Left ventricle myocardium inferior (tissue), 1 donor: ENCODE measurements at regions not wholly inside any gene's neighbourhood (a gene's known extent, or its start where the extent isn't known, plus 50 kb on each side); places are given as distances from the start of the nearest gene placed in this dataset.
A peak's percentile ranks its signal among the peaks of the same experiment; 100 is the strongest.

ENCODE experiments used
- DNase-seq: peaks from one replicate; pipeline ENCODE4 v3.0.0-alpha.2; 2020
- H3K27ac ChIP-seq: fragments of 200-600 bp; replicated peaks from 2 replicates; pipeline ENCODE4 v1.8.0; 2021
- H3K27me3 ChIP-seq: fragments of 200-600 bp; 2 replicates; pipeline ENCODE4 v1.8.0; 2021; ENCODE audit warnings: low read depth
- H3K36me3 ChIP-seq: fragments of 200-600 bp; 2 replicates; pipeline ENCODE4 v1.8.0; 2021
- H3K4me1 ChIP-seq: fragments of 200-600 bp; 2 replicates; pipeline ENCODE4 v1.8.0; 2021
- H3K4me3 ChIP-seq: fragments of 200-600 bp; 2 replicates; pipeline ENCODE4 v1.8.0; 2021; ENCODE audit warnings: mild to moderate bottlenecking, moderate library complexity
- H3K9me3 ChIP-seq: fragments of 200-600 bp; replicated peaks from 2 replicates; pipeline ENCODE4 v1.8.0; 2021
- intact Hi-C: fragments of 100-400 bp; cut with micrococcal nuclease; formaldehyde crosslinking; loops from one replicate; pipeline ENCODE4 v1.11.0; 2022
- TF ChIP-seq, protein P1 (sequence below): fragments of 200-600 bp; IDR thresholded peaks from 2 replicates; pipeline ENCODE4 v1.8.0; 2021; ENCODE audit warnings: antibody characterized with exemption, mild to moderate bottlenecking, borderline replicate concordance
- donor health status: DM: no; HTN: yes; CAD: no; lungs with severe emphysema.

GRCh38 chr14:56875104-56875675 is 64.9 kb upstream of the OTX2 start:
- no peaks in the 10 kb centered on the region for H3K9me3 ChIP-seq
- intact Hi-C loops: no loop called here
- no peak overlapping the region for H3K27ac ChIP-seq
- H3K36me3 ChIP-seq: no peaks in the 10 kb centered on the region
- DNase-seq: no peak
- TF ChIP-seq, protein P1, sequence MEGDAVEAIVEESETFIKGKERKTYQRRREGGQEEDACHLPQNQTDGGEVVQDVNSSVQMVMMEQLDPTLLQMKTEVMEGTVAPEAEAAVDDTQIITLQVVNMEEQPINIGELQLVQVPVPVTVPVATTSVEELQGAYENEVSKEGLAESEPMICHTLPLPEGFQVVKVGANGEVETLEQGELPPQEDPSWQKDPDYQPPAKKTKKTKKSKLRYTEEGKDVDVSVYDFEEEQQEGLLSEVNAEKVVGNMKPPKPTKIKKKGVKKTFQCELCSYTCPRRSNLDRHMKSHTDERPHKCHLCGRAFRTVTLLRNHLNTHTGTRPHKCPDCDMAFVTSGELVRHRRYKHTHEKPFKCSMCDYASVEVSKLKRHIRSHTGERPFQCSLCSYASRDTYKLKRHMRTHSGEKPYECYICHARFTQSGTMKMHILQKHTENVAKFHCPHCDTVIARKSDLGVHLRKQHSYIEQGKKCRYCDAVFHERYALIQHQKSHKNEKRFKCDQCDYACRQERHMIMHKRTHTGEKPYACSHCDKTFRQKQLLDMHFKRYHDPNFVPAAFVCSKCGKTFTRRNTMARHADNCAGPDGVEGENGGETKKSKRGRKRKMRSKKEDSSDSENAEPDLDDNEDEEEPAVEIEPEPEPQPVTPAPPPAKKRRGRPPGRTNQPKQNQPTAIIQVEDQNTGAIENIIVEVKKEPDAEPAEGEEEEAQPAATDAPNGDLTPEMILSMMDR: no peak
- no peaks in the 10 kb centered on the region for H3K4me1 ChIP-seq
- peaks cover 34% of the 10 kb centered on the region for H3K27me3 ChIP-seq
- H3K4me3 ChIP-seq: no peak overlapping the region

- intact Hi-C loops: no loop called here
- Histone ChIP-seq H3K27ac (no peak overlapping the region), H3K27me3 (peaks cover 29% of the 10 kb centered on the region), H3K9me3 (no peaks in the 10 kb centered on the region), H3K36me3 (no peaks in the 10 kb centered on the region), H3K4me3 (no peak overlapping the region), H3K4me1 (no peaks in the 10 kb centered on the region)
- TF ChIP-seq, protein P1: peak; percentile 16
- DNase-seq: no peak
Measured at GRCh38 chr14:56874375-56874774, 64.1 kb upstream of the OTX2 start.

DNA sequence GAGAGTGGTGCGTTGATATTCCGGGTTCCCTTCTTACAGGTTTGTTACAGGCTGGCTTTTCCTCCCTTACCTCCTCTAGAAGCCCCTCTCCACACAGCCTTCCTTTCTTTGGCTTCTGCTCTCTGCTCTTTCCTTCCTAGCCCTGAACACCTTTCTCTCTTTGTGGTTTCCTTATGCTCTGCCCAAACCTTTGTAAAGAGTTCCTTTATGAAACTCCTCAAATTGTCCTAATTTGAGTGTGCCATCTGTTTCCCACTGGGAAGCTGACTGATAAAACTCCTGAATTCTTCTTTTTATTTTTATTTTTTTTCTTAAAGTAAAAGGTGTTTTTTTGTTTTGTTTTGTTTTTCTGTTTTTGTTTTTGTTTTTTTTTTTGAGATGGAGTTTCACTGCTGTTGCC is 60.1 kb upstream of the OTX2 start:
- intact Hi-C loops: no loop called here
- peaks cover 34% of the 10 kb centered on the region for H3K27me3 ChIP-seq
- TF ChIP-seq, protein P1: no peak
- no peaks in the 10 kb centered on the region for H3K36me3 ChIP-seq
- H3K4me3 ChIP-seq: no peak overlapping the region
- no peaks in the 10 kb centered on the region for H3K9me3 ChIP-seq
- H3K27ac ChIP-seq: no peak overlapping the region
- no peak for DNase-seq
- H3K4me1 ChIP-seq: no peaks in the 10 kb centered on the region

DNA sequence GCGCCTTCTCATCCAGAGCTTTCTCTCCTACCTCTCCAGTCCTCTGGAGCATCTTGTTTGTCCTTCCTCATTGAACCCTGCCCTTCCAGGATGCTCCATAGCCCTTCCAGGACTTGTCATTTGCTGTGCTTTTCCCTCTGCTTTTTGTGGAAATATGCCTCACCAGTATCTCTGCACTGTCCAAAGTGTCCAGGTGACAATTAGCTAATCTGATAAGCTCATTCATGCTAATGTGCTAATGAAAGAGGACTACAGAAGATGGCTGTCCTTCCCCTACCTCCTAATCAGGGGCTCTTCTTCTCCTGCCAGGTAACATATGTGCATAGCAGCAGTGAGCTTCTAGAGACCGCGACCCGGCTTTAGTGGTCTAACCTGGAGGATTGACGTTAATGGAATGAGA is 58.4 kb upstream of the OTX2 start:
- Histone ChIP-seq H3K9me3 (no peaks in the 10 kb centered on the region), H3K27ac (no peak overlapping the region), H3K36me3 (no peaks in the 10 kb centered on the region), H3K27me3 (peaks cover 48% of the 10 kb centered on the region), H3K4me3 (no peak overlapping the region), H3K4me1 (no peaks in the 10 kb centered on the region)
- no peak for DNase-seq
- TF ChIP-seq, protein P1: no peak
- intact Hi-C loops: no loop called here

DNA sequence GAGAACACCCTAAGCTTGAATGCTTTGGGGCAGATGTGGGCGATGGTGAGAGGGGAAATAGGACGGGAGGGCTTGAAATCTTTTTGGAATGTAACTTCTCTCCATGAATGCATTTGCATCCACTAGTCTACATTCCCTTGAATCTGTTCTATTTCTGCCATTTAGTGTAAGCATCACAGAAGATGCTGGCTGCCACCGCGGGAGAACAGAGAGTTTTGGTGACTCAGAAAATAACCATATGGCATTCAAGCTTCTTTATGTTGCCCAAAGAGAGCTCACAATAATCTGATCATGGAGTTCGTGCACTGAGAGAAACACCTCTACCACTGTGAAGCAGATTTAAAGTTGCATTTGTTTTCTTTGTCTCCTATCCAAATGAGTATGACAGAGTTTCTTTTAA is 52.6 kb upstream of the OTX2 start:
- H3K27ac ChIP-seq: no peak overlapping the region
- intact Hi-C loops: no loop called here
- no peak overlapping the region for H3K4me3 ChIP-seq
- no peaks in the 10 kb centered on the region for H3K36me3 ChIP-seq
- no peaks in the 10 kb centered on the region for H3K9me3 ChIP-seq
- H3K27me3 ChIP-seq: peaks cover 67% of the 10 kb centered on the region
- no peak for DNase-seq
- TF ChIP-seq, protein P1: no peak
- no peaks in the 10 kb centered on the region for H3K4me1 ChIP-seq
